NT2/D1 (cell line): ENCODE measurements at regions not wholly inside any gene's neighbourhood (a gene's known extent, or its start where the extent isn't known, plus 50 kb on each side); places are given as distances from the start of the nearest gene placed in this dataset.

Experiments
- DNase-seq: peaks from one replicate; pipeline ENCODE4 v3.0.0-alpha.2; 2011; ENCODE audit warnings: low read depth, low spot score
- H3K27me3 ChIP-seq: 2 replicates; pipeline ENCODE4 v1.6.0; 2011; ENCODE audit warnings: mild to moderate bottlenecking; ENCODE audit not compliant: insufficient read length, insufficient read depth
- H3K36me3 ChIP-seq: 2 replicates; pipeline ENCODE4 v1.6.1; 2011; ENCODE audit warnings: mild to moderate bottlenecking, low read length, mixed read lengths; ENCODE audit not compliant: insufficient read depth, insufficient read length
- H3K4me1 ChIP-seq: 2 replicates; pipeline ENCODE4 v1.5.1; 2011; ENCODE audit not compliant: insufficient read depth, insufficient read length
- H3K4me3 ChIP-seq: 2 replicates; pipeline ENCODE4 v1.5.1; 2011; ENCODE audit warnings: low read depth; ENCODE audit not compliant: insufficient read length
- H3K9ac ChIP-seq: 2 replicates; pipeline ENCODE4 v1.6.0; 2011; ENCODE audit warnings: low read depth; ENCODE audit not compliant: insufficient read length
- H3K9me3 ChIP-seq: 2 replicates; pipeline ENCODE4 v1.5.1; 2011; ENCODE audit warnings: mild to moderate bottlenecking, low read length; ENCODE audit not compliant: insufficient read depth
- SUZ12 ChIP-seq: IDR thresholded peaks from 2 replicates; pipeline ENCODE4 v1.6.1; 2011; ENCODE audit not compliant: insufficient read length, insufficient read depth; ENCODE audit errors: extremely low read depth
- YY1 ChIP-seq: IDR thresholded peaks from 2 replicates; pipeline ENCODE4 v1.6.1; 2011; ENCODE audit not compliant: insufficient read length, insufficient read depth
- ZNF274 ChIP-seq: IDR thresholded peaks from 2 replicates; pipeline ENCODE4 v1.6.1; 2011; ENCODE audit warnings: mild to moderate bottlenecking, low read depth, low read length

DNA sequence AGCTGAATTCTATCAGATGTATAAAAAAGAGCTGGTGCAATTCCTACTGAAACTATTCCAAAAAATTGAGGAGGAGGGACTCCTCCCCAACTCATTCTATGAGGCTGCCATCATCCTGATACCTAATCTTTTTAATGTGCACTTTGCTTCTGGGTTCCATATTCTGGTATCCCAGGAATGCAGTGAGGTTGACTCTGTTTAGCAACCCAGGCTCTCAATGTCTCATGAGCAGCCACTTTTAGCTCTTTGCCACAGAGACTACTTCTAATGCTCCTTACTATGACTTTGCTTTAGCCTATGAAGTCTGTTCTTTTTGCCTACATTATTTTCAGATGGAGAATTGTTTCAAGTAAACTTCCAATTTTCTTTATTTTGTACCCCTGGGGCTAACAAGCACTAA, 185.5 kb upstream of the NRSN1 start:
- Histone ChIP-seq H3K4me3 (no peak overlapping the region), H3K9ac (no peak overlapping the region), H3K27me3 (no peaks in the 10 kb centered on the region), H3K36me3 (no peaks in the 10 kb centered on the region), H3K4me1 (no peaks in the 10 kb centered on the region), H3K9me3 (no peaks in the 10 kb centered on the region)
- TF ChIP-seq YY1 (no peak), SUZ12 (no peak), ZNF274 (no peak)
- DNase-seq: no peak

- Histone ChIP-seq H3K4me3 (no peak overlapping the region), H3K27me3 (no peaks in the 10 kb centered on the region), H3K4me1 (no peaks in the 10 kb centered on the region), H3K9ac (no peak overlapping the region), H3K36me3 (no peaks in the 10 kb centered on the region), H3K9me3 (no peaks in the 10 kb centered on the region)
- no peak for TF ChIP-seq ZNF274
- no peak for TF ChIP-seq SUZ12
- no peak for TF ChIP-seq YY1
- DNase-seq: no peak
These were observed 174.3 kb upstream of the NRSN1 start for GRCh38 chr6:23951691-23952090.

- H3K9ac ChIP-seq: no peak overlapping the region
- no peak for DNase-seq
- no peaks in the 10 kb centered on the region for H3K36me3 ChIP-seq
- TF ChIP-seq ZNF274 (no peak), SUZ12 (no peak), YY1 (no peak)
- peaks cover 2% of the 10 kb centered on the region for H3K4me1 ChIP-seq
- H3K27me3 ChIP-seq: no peaks in the 10 kb centered on the region
- no peaks in the 10 kb centered on the region for H3K9me3 ChIP-seq
- H3K4me3 ChIP-seq: no peak overlapping the region
These were observed 173.8 kb upstream of the NRSN1 start for GRCh38 chr6:23952245-23952644.

GRCh38 chr6:23953976-23954375, 172.0 kb upstream of the NRSN1 start:
- H3K4me1 ChIP-seq: peaks cover 2% of the 10 kb centered on the region
- TF ChIP-seq SUZ12: no peak
- TF ChIP-seq YY1: no peak
- TF ChIP-seq ZNF274: no peak
- no peak for DNase-seq
- no peak overlapping the region for H3K9ac ChIP-seq
- no peaks in the 10 kb centered on the region for H3K36me3 ChIP-seq
- no peaks in the 10 kb centered on the region for H3K9me3 ChIP-seq
- no peak overlapping the region for H3K4me3 ChIP-seq
- no peaks in the 10 kb centered on the region for H3K27me3 ChIP-seq

DNA sequence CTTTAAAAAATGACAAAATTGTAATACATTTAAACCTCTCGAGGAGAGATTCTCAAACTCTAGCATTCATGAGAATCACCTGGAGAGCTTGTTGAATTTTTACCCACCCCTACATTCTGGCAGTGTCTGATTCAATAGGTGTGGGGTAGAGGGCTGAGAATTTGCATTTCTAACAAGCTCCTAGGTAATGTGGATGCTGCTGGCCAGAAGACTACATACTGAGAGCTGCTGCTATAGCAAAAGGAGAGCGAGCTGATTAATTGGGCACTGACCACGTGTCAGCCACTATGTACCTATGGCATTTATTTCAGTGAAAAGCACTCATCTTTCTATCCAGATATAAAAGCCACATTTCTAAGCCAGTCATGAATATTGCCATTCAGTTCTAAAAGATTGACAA, 169.0 kb upstream of the NRSN1 start:
- Histone ChIP-seq H3K4me3 (no peak overlapping the region), H3K27me3 (no peaks in the 10 kb centered on the region), H3K9me3 (no peaks in the 10 kb centered on the region), H3K36me3 (no peaks in the 10 kb centered on the region), H3K9ac (no peak overlapping the region), H3K4me1 (peaks cover 2% of the 10 kb centered on the region)
- no peak for DNase-seq
- TF ChIP-seq YY1 (no peak), SUZ12 (no peak), ZNF274 (no peak)

DNA sequence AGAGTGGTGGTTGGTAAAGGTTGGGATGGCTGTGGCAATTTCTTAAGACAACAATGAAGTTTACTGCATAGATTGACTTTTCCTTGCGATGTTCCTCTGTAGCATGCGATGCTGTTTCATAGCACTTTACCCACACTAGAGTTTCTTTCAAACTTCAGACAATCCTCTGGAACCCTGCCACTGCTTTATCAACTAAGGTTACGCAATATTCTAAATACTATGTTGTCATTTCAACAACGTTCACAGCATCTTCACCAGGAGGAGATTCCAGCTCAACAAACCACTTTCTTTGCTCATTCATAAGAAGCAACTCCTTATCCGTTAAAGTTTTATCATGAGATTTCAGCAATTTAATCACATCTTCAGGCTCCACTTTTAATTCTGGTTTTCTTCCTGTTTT, 161.2 kb upstream of the NRSN1 start:
- Histone ChIP-seq H3K9ac (no peak overlapping the region), H3K9me3 (no peaks in the 10 kb centered on the region), H3K27me3 (no peaks in the 10 kb centered on the region), H3K36me3 (no peaks in the 10 kb centered on the region), H3K4me3 (no peak overlapping the region), H3K4me1 (no peaks in the 10 kb centered on the region)
- no peak for DNase-seq
- no peak for TF ChIP-seq ZNF274

DNA sequence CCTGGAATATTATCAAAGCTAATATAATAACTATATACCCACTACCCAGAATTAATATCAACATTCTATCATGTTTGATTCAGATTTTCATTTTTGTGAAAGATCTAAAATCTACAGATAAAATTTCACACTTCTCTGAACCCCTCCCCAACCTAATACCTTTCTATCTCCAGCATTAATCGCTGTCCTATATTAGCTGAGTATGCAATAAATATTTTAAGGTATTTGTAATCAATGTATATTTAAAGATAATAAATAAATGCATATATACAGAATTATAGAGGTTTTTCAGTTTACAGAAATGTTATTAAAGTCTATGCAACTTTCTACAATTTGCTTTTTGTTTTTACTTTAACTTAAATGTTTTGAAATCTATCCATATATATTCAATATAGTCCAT, 156.7 kb upstream of the NRSN1 start:
- TF ChIP-seq YY1 (no peak), ZNF274 (no peak), SUZ12 (no peak)
- Histone ChIP-seq H3K36me3 (no peaks in the 10 kb centered on the region), H3K4me3 (no peak overlapping the region), H3K9me3 (no peaks in the 10 kb centered on the region), H3K27me3 (no peaks in the 10 kb centered on the region), H3K9ac (no peak overlapping the region), H3K4me1 (no peaks in the 10 kb centered on the region)
- DNase-seq: no peak

DNA sequence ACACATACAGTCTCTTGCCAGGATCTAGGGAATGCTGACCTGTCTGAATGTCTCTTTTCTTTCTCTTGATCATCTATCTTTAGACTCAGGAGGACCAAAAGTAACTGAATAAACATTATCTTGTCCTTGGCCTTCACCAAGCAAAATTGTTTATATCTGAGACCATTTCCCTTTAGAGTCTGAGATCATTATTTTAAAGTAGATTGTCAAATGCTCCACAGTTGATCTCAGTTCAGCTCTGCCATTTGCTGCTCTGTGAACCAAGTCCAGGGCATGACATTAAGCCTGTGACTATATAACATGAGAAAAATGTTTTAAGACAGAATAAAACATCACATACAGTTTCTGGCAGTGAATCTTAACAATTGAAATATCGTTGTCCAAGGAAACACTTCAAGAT, 148.3 kb upstream of the NRSN1 start:
- TF ChIP-seq SUZ12 (no peak), YY1 (no peak), ZNF274 (no peak)
- Histone ChIP-seq H3K9ac (no peak overlapping the region), H3K36me3 (no peaks in the 10 kb centered on the region), H3K27me3 (no peaks in the 10 kb centered on the region), H3K9me3 (no peaks in the 10 kb centered on the region), H3K4me1 (no peaks in the 10 kb centered on the region), H3K4me3 (no peak overlapping the region)
- no peak for DNase-seq
